ENCODE measurements at regions not wholly inside any gene's neighbourhood (a gene's known extent, or its start where the extent isn't known, plus 50 kb on each side); places are given as distances from the start of the nearest gene placed in this dataset.

GRCh38 chr22:48632646-48633246 is 1194.9 kb downstream of the BRD1 start:
- no peak for DNase-seq (ENCODE audit: low read depth)
- H3K4me3 ChIP-seq (ENCODE audit: control insufficient read depth, low read depth, low read length): no peak overlapping the region
- TF ChIP-seq CTCF (IDR thresholded peaks at IDR 0.05; ENCODE audit: control insufficient read depth, insufficient read depth, low read depth, low read length, missing control alignments): no peak

- no peak overlapping the region for H3K4me3 ChIP-seq (ENCODE audit: control insufficient read depth, low read depth, low read length)
- DNase-seq (ENCODE audit: low read depth): no peak
- no peak for TF ChIP-seq CTCF (IDR thresholded peaks at IDR 0.05; ENCODE audit: control insufficient read depth, insufficient read depth, low read depth, low read length, missing control alignments)
Observed at GRCh38 chr22:48631288-48631863, 1196.3 kb downstream of the BRD1 start.

GRCh38 chr22:48630848-48631247 is 1196.8 kb downstream of the BRD1 start:
- no peak for TF ChIP-seq CTCF (IDR thresholded peaks at IDR 0.05; ENCODE audit: control insufficient read depth, insufficient read depth, low read depth, low read length, missing control alignments)
- H3K4me3 ChIP-seq (ENCODE audit: control insufficient read depth, low read depth, low read length): no peak overlapping the region
- no peak for DNase-seq (ENCODE audit: low read depth)

GRCh38 chr22:48630433-48630754 is 1197.3 kb downstream of the BRD1 start:
- no peak overlapping the region for H3K4me3 ChIP-seq (ENCODE audit: control insufficient read depth, low read depth, low read length)
- no peak for DNase-seq (ENCODE audit: low read depth)
- TF ChIP-seq CTCF (IDR thresholded peaks at IDR 0.05; ENCODE audit: control insufficient read depth, insufficient read depth, low read depth, low read length, missing control alignments): no peak

GRCh38 chr22:48629631-48630432 is 1197.8 kb downstream of the BRD1 start:
- no peak for DNase-seq (ENCODE audit: low read depth)
- no peak for TF ChIP-seq CTCF (IDR thresholded peaks at IDR 0.05; ENCODE audit: control insufficient read depth, insufficient read depth, low read depth, low read length, missing control alignments)
- H3K4me3 ChIP-seq (ENCODE audit: control insufficient read depth, low read depth, low read length): no peak overlapping the region

- no peak overlapping the region for H3K4me3 ChIP-seq (ENCODE audit: control insufficient read depth, low read depth, low read length)
- DNase-seq (ENCODE audit: low read depth): no peak
- TF ChIP-seq CTCF (IDR thresholded peaks at IDR 0.05; ENCODE audit: control insufficient read depth, insufficient read depth, low read depth, low read length, missing control alignments): no peak
Observed at GRCh38 chr22:48628891-48629543, 1198.7 kb downstream of the BRD1 start.

All from AG09309 (cell line).